B cell (primary cell): ENCODE measurements at regions not wholly inside any gene's neighbourhood (a gene's known extent, or its start where the extent isn't known, plus 50 kb on each side); places are given as distances from the start of the nearest gene placed in this dataset.

Source experiments
- ATAC-seq: fragments of 200-7000 bp; cut with Tn5 transposase; one replicate; pipeline ENCODE4 v1.10.0; 2021; ENCODE audit warnings: low read depth, mild to moderate bottlenecking, moderate number of reproducible peaks, moderate library complexity
- CTCF ChIA-PET: fragments of 350-600 bp; sonication (Branson Sonifier 250); formaldehyde crosslinking; loops from one replicate; lab custom pipeline; 2021; ENCODE audit warnings: antibody characterized with exemption, inconsistent platforms; lab: Charles Lee
- POLR2A ChIA-PET: fragments of 350-600 bp; sonication (Branson Sonifier 250); formaldehyde crosslinking; loops from one replicate; lab custom pipeline; 2021; ENCODE audit warnings: antibody characterized with exemption; lab: Charles Lee
- DNase-seq: peaks from one replicate; pipeline ENCODE4 v3.0.0; 2013
- H2AFZ ChIP-seq: 2 replicates; pipeline ENCODE4 v1.6.1; 2012; ENCODE audit warnings: mild to moderate bottlenecking, low read depth, low read length; ENCODE audit not compliant: insufficient read depth, poor library complexity, severe bottlenecking
- H3K27ac ChIP-seq, 2 donors: 1 replicate in 1 of 2; 2 replicates in 1 of 2; pipeline ENCODE4 v1.5.1; 2012 to 2013; ENCODE audit warnings: low read length in 2 of 2, mild to moderate bottlenecking in 2 of 2, moderate library complexity in 1 of 2
- H3K27me3 ChIP-seq, 4 experiments: fragments of 200-600 bp in 1 of 4; sonication (generic) in 1 of 4; replicated peaks in 1 of 4; 1 replicate in 2 of 4; 2 replicates in 2 of 4; pipeline versions ENCODE4 v1.6.1 to v1.7.0; 2013 to 2016; ENCODE audit warnings: low read length in 3 of 4, mild to moderate bottlenecking in 2 of 4, mixed read lengths in 1 of 4, moderate library complexity in 1 of 4; ENCODE audit not compliant: insufficient read depth in 4 of 4, control insufficient read depth in 3 of 4; ENCODE audit errors: control extremely low read depth in 1 of 4
- H3K36me3 ChIP-seq, 2 experiments: replicated peaks in 1 of 2; 1 replicate in 1 of 2; 2 replicates in 1 of 2; pipeline versions ENCODE4 v1.6.1 to v1.7.1; 2013; ENCODE audit warnings: low read length in 1 of 2; ENCODE audit not compliant: insufficient read depth in 2 of 2, control insufficient read depth in 1 of 2; ENCODE audit errors: control extremely low read depth in 1 of 2, extremely low read depth in 1 of 2
- H3K4me1 ChIP-seq, 2 donors: fragments of 200-600 bp in 1 of 2; sonication (generic) in 1 of 2; 1 replicate in 1 of 2; 2 replicates in 1 of 2; pipeline versions ENCODE4 v1.5.1 to v1.6.1; 2013 to 2017; ENCODE audit warnings: low read length in 2 of 2; ENCODE audit not compliant: control insufficient read depth in 2 of 2, insufficient read depth in 2 of 2
- H3K4me2 ChIP-seq: replicated peaks from 2 replicates; pipeline ENCODE3; 2012; ENCODE audit warnings: mild to moderate bottlenecking, low read depth, low read length; ENCODE audit not compliant: poor library complexity, severe bottlenecking
- H3K4me3 ChIP-seq, 5 experiments: fragments of 200-600 bp in 1 of 5; sonication (generic) in 1 of 5; 1 replicate in 3 of 5; 2 replicates in 2 of 5; pipeline versions ENCODE4 v1.5.1 to v1.7.0; 2011 to 2016; ENCODE audit warnings: low read length in 4 of 5, mild to moderate bottlenecking in 4 of 5, low read depth in 2 of 5, control low read depth in 1 of 5, moderate library complexity in 1 of 5; ENCODE audit not compliant: insufficient read depth in 1 of 5; ENCODE audit errors: control extremely low read depth in 1 of 5, extremely low read depth in 1 of 5
- H3K79me2 ChIP-seq: fragments of 200-600 bp; sonication (generic); one replicate; pipeline ENCODE4 v1.6.0; 2016; ENCODE audit warnings: low read length; ENCODE audit not compliant: control insufficient read depth, insufficient read depth
- H3K9ac ChIP-seq: fragments of 200-600 bp; sonication (generic); 2 replicates; pipeline ENCODE4 v1.6.1; 2017; ENCODE audit warnings: mild to moderate bottlenecking, low read length, moderate library complexity
- H3K9me3 ChIP-seq, 3 donors: one replicate each; pipeline versions ENCODE4 v1.6.1 to v1.7.1; 2013; ENCODE audit warnings: low read length in 2 of 3; ENCODE audit not compliant: control insufficient read depth in 2 of 3, insufficient read depth in 1 of 3; ENCODE audit errors: control extremely low read depth in 1 of 3
- H4K20me1 ChIP-seq: 2 replicates; pipeline ENCODE4 v1.6.0; 2012; ENCODE audit warnings: mild to moderate bottlenecking, low read length; ENCODE audit not compliant: insufficient read depth, control insufficient read depth, poor library complexity, severe bottlenecking
- H3K27ac Mint-ChIP-seq: one replicate; pipeline ENCODE4 v1.8.0; 2021; ENCODE audit warnings: mixed read lengths
- H3K27me3 Mint-ChIP-seq: one replicate; pipeline ENCODE4 v1.8.0; 2021; ENCODE audit warnings: mixed read lengths
- H3K4me1 Mint-ChIP-seq: one replicate; pipeline ENCODE4 v1.8.0; 2021; ENCODE audit warnings: mixed read lengths
- H3K4me3 Mint-ChIP-seq: one replicate; pipeline ENCODE4 v1.8.0; 2021; ENCODE audit warnings: mixed read lengths
- H3K9me3 Mint-ChIP-seq: one replicate; pipeline ENCODE4 v1.8.0; 2022; ENCODE audit warnings: mixed read lengths; ENCODE audit not compliant: insufficient read depth
- CTCF ChIP-seq: fragments of 200-600 bp; IDR thresholded peaks from one replicate; pipeline ENCODE4 v1.8.0; 2022; ENCODE audit warnings: antibody characterized with exemption, mild to moderate bottlenecking
- EZH2 ChIP-seq: IDR thresholded peaks from 2 replicates; pipeline ENCODE4 v1.6.1; 2012; ENCODE audit warnings: borderline replicate concordance, low read depth, mild to moderate bottlenecking, moderate library complexity, low read length; ENCODE audit not compliant: insufficient read depth, poor library complexity, severe bottlenecking
- WGBS: methylation state at CpG from one replicate; pipeline ENCODE4 v1.1.5; 2013; ENCODE audit warnings: missing lambda C conversion rate; ENCODE audit not compliant: insufficient coverage; 5-methylcytosine and 5-hydroxymethylcytosine counted together
- intact Hi-C: fragments of 100-400 bp; cut with micrococcal nuclease; formaldehyde crosslinking; loops from one replicate; pipeline ENCODE4 v1.10.0; 2022

GRCh38 chr6:48041894-48042293 is 69.1 kb downstream of the PTCHD4 start:
- ATAC-seq = no peak
- H3K27ac Mint-ChIP-seq = no peak overlapping the region
- no peak overlapping the region for H2AFZ ChIP-seq
- DNase-seq = no peak
- peaks cover 3% of the 10 kb centered on the region for H3K9me3 Mint-ChIP-seq
- no peaks in the 10 kb centered on the region for H3K27me3 Mint-ChIP-seq
- WGBS = no CpG with 5 or more reads among the region's 2 CpGs
- no peak overlapping the region for H3K4me2 ChIP-seq
- H3K9me3 ChIP-seq = no peaks in the 10 kb centered on the region
- no peak overlapping the region for H3K27ac ChIP-seq
- H3K4me1 Mint-ChIP-seq = no peaks in the 10 kb centered on the region
- ChIA-PET CTCF (no interaction called here), POLR2A (no interaction called here)
- TF ChIP-seq EZH2 (no peak), CTCF (no peak)
- no peaks in the 10 kb centered on the region for H4K20me1 ChIP-seq
- H3K9ac ChIP-seq = no peak overlapping the region
- H3K79me2 ChIP-seq = no peaks in the 10 kb centered on the region
- intact Hi-C loops = no loop called here
- H3K4me1 ChIP-seq = no peaks in the 10 kb centered on the region
- no peak overlapping the region for H3K4me3 ChIP-seq
- no peaks in the 10 kb centered on the region for H3K27me3 ChIP-seq
- no peak overlapping the region for H3K4me3 Mint-ChIP-seq
- no peaks in the 10 kb centered on the region for H3K36me3 ChIP-seq

GRCh38 chr6:48037946-48038345 is 73.1 kb downstream of the PTCHD4 start:
- no peak overlapping the region for H3K27ac ChIP-seq
- POLR2A ChIA-PET = no interaction called here
- no peaks in the 10 kb centered on the region for H3K36me3 ChIP-seq
- CTCF ChIA-PET = interaction anchor here (0.7 kb wide), 1 partner anchor 8 kb away, joined by 3 read pairs; no protein-coding TSS in a partner anchor
- H3K9me3 ChIP-seq = no peaks in the 10 kb centered on the region
- Mint-ChIP-seq H3K9me3 (peaks cover 3% of the 10 kb centered on the region), H3K4me1 (no peaks in the 10 kb centered on the region), H3K4me3 (no peak overlapping the region), H3K27ac (no peak overlapping the region), H3K27me3 (no peaks in the 10 kb centered on the region)
- WGBS = 33% methylated on average over 1 of the region's 4 CpGs
- no peak overlapping the region for H2AFZ ChIP-seq
- H3K4me2 ChIP-seq = no peak overlapping the region
- H3K4me3 ChIP-seq = no peak overlapping the region
- ATAC-seq (no peak), DNase-seq (no peak)
- H3K9ac ChIP-seq = no peak overlapping the region
- H4K20me1 ChIP-seq = no peaks in the 10 kb centered on the region
- no peaks in the 10 kb centered on the region for H3K27me3 ChIP-seq
- no peaks in the 10 kb centered on the region for H3K4me1 ChIP-seq
- H3K79me2 ChIP-seq = no peaks in the 10 kb centered on the region
- intact Hi-C loops = no loop called here
- TF ChIP-seq CTCF = no peak
- no peak for TF ChIP-seq EZH2
